ENCODE measurements at regions not wholly inside any gene's neighbourhood (a gene's known extent, or its start where the extent isn't known, plus 50 kb on each side); places are given as distances from the start of the nearest gene placed in this dataset.

- no peaks in the 10 kb centered on the region for H3K27me3 ChIP-seq
- 82 to 93% methylated on average over 8 of the region's 8 CpGs for WGBS, 2 donors
- DNase-seq (ENCODE audit: low spot score in 2 of 2): no peak
These were observed 111.5 kb upstream of the GLI2 start for GRCh38 chr2:120624061-120624737.

GRCh38 chr2:120624738-120625446 is 110.8 kb upstream of the GLI2 start:
- Histone ChIP-seq H3K4me3 (no peak overlapping the region), H3K27me3 (no peaks in the 10 kb centered on the region), H3K36me3 (no peaks in the 10 kb centered on the region), H3K9me3 (peaks cover 0 to 14% (median 0%) of the 10 kb centered on the region in 4 donors), H3K27ac (no peak overlapping the region), H3K4me1 (no peaks in the 10 kb centered on the region)
- TF ChIP-seq POLR2A (IDR thresholded peaks at IDR 0.05) (no peak), CTCF (IDR thresholded peaks at IDR 0.05) (no peak), EP300 (IDR thresholded peaks at IDR 0.05) (no peak)
- WGBS, 2 donors: 63 to 78% methylated on average over 15 of the region's 15 CpGs
- DNase-seq (ENCODE audit: low spot score in 2 of 2): no peak

More at GRCh38 chr2:120624061-120624737, 111.5 kb upstream of the GLI2 start:
- Histone ChIP-seq H3K27ac (no peak overlapping the region), H3K36me3 (no peaks in the 10 kb centered on the region), H3K4me3 (no peak overlapping the region), H3K9me3 (peaks cover 0 to 14% (median 0%) of the 10 kb centered on the region in 4 donors), H3K4me1 (no peaks in the 10 kb centered on the region)
- TF ChIP-seq CTCF (IDR thresholded peaks at IDR 0.05) (no peak), EP300 (IDR thresholded peaks at IDR 0.05) (no peak), POLR2A (IDR thresholded peaks at IDR 0.05) (no peak)

GRCh38 chr2:120625865-120626560 is 109.7 kb upstream of the GLI2 start:
- Histone ChIP-seq H3K9me3 (peaks cover 0 to 14% (median 0%) of the 10 kb centered on the region in 4 donors), H3K4me3 (no peak overlapping the region), H3K27me3 (no peaks in the 10 kb centered on the region), H3K27ac (no peak overlapping the region), H3K36me3 (no peaks in the 10 kb centered on the region), H3K4me1 (no peaks in the 10 kb centered on the region)
- no peak for DNase-seq (ENCODE audit: low spot score in 2 of 2)
- 84 to 88% methylated on average over 9 of the region's 9 CpGs for WGBS, 2 donors
- no peak for TF ChIP-seq POLR2A (IDR thresholded peaks at IDR 0.05)
- TF ChIP-seq EP300 (IDR thresholded peaks at IDR 0.05): no peak
- TF ChIP-seq CTCF (IDR thresholded peaks at IDR 0.05): no peak

GRCh38 chr2:120626566-120626965 is 109.1 kb upstream of the GLI2 start:
- Histone ChIP-seq H3K4me1 (no peaks in the 10 kb centered on the region), H3K4me3 (no peak overlapping the region), H3K27ac (no peak overlapping the region), H3K36me3 (no peaks in the 10 kb centered on the region), H3K9me3 (peaks cover 0 to 14% (median 0%) of the 10 kb centered on the region in 4 donors), H3K27me3 (no peaks in the 10 kb centered on the region)
- TF ChIP-seq CTCF (IDR thresholded peaks at IDR 0.05): no peak
- TF ChIP-seq POLR2A (IDR thresholded peaks at IDR 0.05): no peak
- TF ChIP-seq EP300 (IDR thresholded peaks at IDR 0.05): no peak
- DNase-seq (ENCODE audit: low spot score in 2 of 2): no peak
- 49 to 50% methylated on average over 6 of the region's 6 CpGs for WGBS, 2 donors

GRCh38 chr2:120628248-120628647 is 107.4 kb upstream of the GLI2 start:
- Histone ChIP-seq H3K4me1 (no peaks in the 10 kb centered on the region), H3K27me3 (no peaks in the 10 kb centered on the region), H3K9me3 (peaks cover 0 to 6% (median 0%) of the 10 kb centered on the region in 4 donors), H3K36me3 (no peaks in the 10 kb centered on the region), H3K4me3 (no peak overlapping the region), H3K27ac (no peak overlapping the region)
- WGBS, 2 donors: 83 to 89% methylated on average over 3 of the region's 3 CpGs
- no peak for DNase-seq (ENCODE audit: low spot score in 2 of 2)
- no peak for TF ChIP-seq CTCF (IDR thresholded peaks at IDR 0.05)
- no peak for TF ChIP-seq EP300 (IDR thresholded peaks at IDR 0.05)
- TF ChIP-seq POLR2A (IDR thresholded peaks at IDR 0.05): no peak
